HCT116 (cell line): ENCODE measurements at regions not wholly inside any gene's neighbourhood (a gene's known extent, or its start where the extent isn't known, plus 50 kb on each side); places are given as distances from the start of the nearest gene placed in this dataset.

Source experiments
- ATAC-seq: fragments of 200-7000 bp; cut with Tn5 transposase; 2 replicates; pipeline ENCODE4 v1.9.1; 2020; ENCODE audit warnings: mild to moderate bottlenecking, moderate library complexity
- BruUV-seq: library from RNA; stranded (reverse); fragments of 400-500 nt; replicated peaks from 2 replicates; lab custom pipeline; 2021; lab: Mats Ljungman, UMichigan
- CTCF ChIA-PET: fragments of 300-600 bp; sonication (Branson Sonifier 250); formaldehyde crosslinking; loops from one replicate; lab custom pipeline; 2021; ENCODE audit warnings: antibody characterized with exemption; lab: Charles Lee
- POLR2A ChIA-PET: fragments of 300-600, 350-600 bp; sonication (Branson Sonifier 250); formaldehyde crosslinking; loops from one replicate; lab custom pipeline; 2021; ENCODE audit warnings: antibody characterized with exemption; lab: Charles Lee
- RAD21 ChIA-PET, 2 experiments: fragments of 300-600 bp; sonication (Branson Sonifier 250); formaldehyde crosslinking; loops; one replicate each; lab custom pipeline; 2023; ENCODE audit warnings: low total read pairs in 2 of 2; ENCODE audit not compliant: uncharacterized antibody in 2 of 2, unreplicated experiment in 2 of 2, low non-redundant PET in 1 of 2; lab: Charles Lee
- DNase-seq: peaks from one replicate; pipeline ENCODE4 v3.0.0-alpha.2; 2010; ENCODE audit warnings: low read depth, low spot score
- H2AFZ ChIP-seq: fragments of 200-600 bp; shearing (Covaris generic), sonication (generic); 2 replicates; pipeline ENCODE4 v1.6.1; 2017; ENCODE audit warnings: low read depth, mixed run types, mixed read lengths, antibody characterized with exemption, low read length; ENCODE audit not compliant: poor library complexity, severe bottlenecking
- H3K27ac ChIP-seq: 2 replicates; pipeline ENCODE4 v1.5.1; 2012; ENCODE audit warnings: low read depth, low read length
- H3K27me3 ChIP-seq: fragments of 200-600 bp; sonication (generic); 2 replicates; pipeline ENCODE4 v1.6.1; 2016; ENCODE audit warnings: mixed run types, low read length, mixed read lengths; ENCODE audit not compliant: insufficient read depth
- H3K36me3 ChIP-seq, 2 experiments: fragments of 200-500 bp in 1 of 2; fragments of 200-600 bp in 1 of 2; sonication (Bioruptor generic) in 1 of 2; sonication (generic) in 1 of 2; 2 replicates each; pipeline versions ENCODE4 v1.5.1 to v1.6.1; 2014 to 2016; ENCODE audit warnings: low read length in 2 of 2, inconsistent platforms in 1 of 2, mixed read lengths in 1 of 2, mixed run types in 1 of 2; ENCODE audit not compliant: insufficient read depth in 2 of 2, control insufficient read depth in 1 of 2
- H3K4me1 ChIP-seq, 2 experiments: fragments of 200-600 bp in 1 of 2; sonication (generic) in 1 of 2; 2 replicates each; pipeline versions ENCODE4 v1.5.1 to v1.6.1; 2012 to 2017; ENCODE audit warnings: low read length in 2 of 2, inconsistent platforms in 1 of 2, mild to moderate bottlenecking in 1 of 2, mixed read lengths in 1 of 2, mixed run types in 1 of 2, moderate library complexity in 1 of 2; ENCODE audit not compliant: insufficient read depth in 2 of 2, control insufficient read depth in 1 of 2
- H3K4me2 ChIP-seq: fragments of 200-600 bp; sonication (generic); 2 replicates; pipeline ENCODE4 v1.6.1; 2017; ENCODE audit warnings: mixed run types, low read length, mixed read lengths
- H3K4me3 ChIP-seq, 2 experiments: fragments of 200-600 bp in 1 of 2; sonication (generic) in 1 of 2; replicated peaks in 1 of 2; 2 replicates each; pipeline ENCODE4 v1.5.1; 2011 to 2016; ENCODE audit warnings: low read length in 2 of 2, control low read depth in 1 of 2, low read depth in 1 of 2, mild to moderate bottlenecking in 1 of 2, mixed read lengths in 1 of 2, mixed run types in 1 of 2
- H3K79me2 ChIP-seq: fragments of 200-600 bp; sonication (generic); 2 replicates; pipeline ENCODE4 v1.6.1; 2017; ENCODE audit warnings: mild to moderate bottlenecking, mixed run types, low read length, moderate library complexity, mixed read lengths; ENCODE audit not compliant: insufficient read depth
- H3K9ac ChIP-seq: fragments of 200-600 bp; sonication (generic); 2 replicates; pipeline ENCODE4 v1.6.1; 2016; ENCODE audit warnings: low read length, mixed read lengths
- H3K9me2 ChIP-seq: fragments of 200-600 bp; sonication (generic), shearing (Covaris generic); 2 replicates; pipeline ENCODE4 v1.6.1; 2017; ENCODE audit warnings: mixed run types, mild to moderate bottlenecking, moderate library complexity; ENCODE audit not compliant: insufficient read depth
- H3K9me3 ChIP-seq, 2 experiments: fragments of 200-500 bp in 1 of 2; fragments of 200-600 bp in 1 of 2; sonication (Bioruptor generic) in 1 of 2; sonication (generic) in 1 of 2; 2 replicates each; pipeline ENCODE4 v1.6.1; 2014 to 2017; ENCODE audit warnings: low read length in 2 of 2, mixed read lengths in 2 of 2, inconsistent platforms in 1 of 2, low read depth in 1 of 2, mild to moderate bottlenecking in 1 of 2, mixed run types in 1 of 2, moderate library complexity in 1 of 2; ENCODE audit not compliant: control insufficient read depth in 1 of 2, insufficient read depth in 1 of 2
- H4K20me1 ChIP-seq: fragments of 200-600 bp; sonication (generic), shearing (Covaris generic); 2 replicates; pipeline ENCODE4 v1.6.1; 2017; ENCODE audit warnings: mixed run types, mild to moderate bottlenecking, moderate library complexity; ENCODE audit not compliant: insufficient read depth
- ATF3 ChIP-seq: IDR thresholded peaks from 2 replicates; pipeline ENCODE4 v1.6.1; 2012
- CBX3 ChIP-seq: IDR thresholded peaks from 2 replicates; pipeline ENCODE4 v1.6.1; 2012; ENCODE audit warnings: low read depth
- EGR1 ChIP-seq: IDR thresholded peaks from 2 replicates; pipeline ENCODE4 v1.6.1; 2012; ENCODE audit warnings: low read depth
- EZH2 ChIP-seq: fragments of 200-600 bp; sonication (generic); IDR thresholded peaks from 2 replicates; pipeline ENCODE4 v1.6.1; 2017; ENCODE audit warnings: antibody characterized with exemption, mixed run types
- POLR2AphosphoS5 ChIP-seq: IDR thresholded peaks from 2 replicates; pipeline ENCODE4 v1.6.1; 2011; ENCODE audit warnings: mild to moderate bottlenecking, low read depth, low read length, moderate library complexity
- REST ChIP-seq: IDR thresholded peaks from 2 replicates; pipeline ENCODE4 v1.6.1; 2012; ENCODE audit warnings: low read depth
- SIN3A ChIP-seq: IDR thresholded peaks from 2 replicates; pipeline ENCODE4 v1.6.1; 2012; ENCODE audit warnings: low read depth
- SP1 ChIP-seq: IDR thresholded peaks from 2 replicates; pipeline ENCODE4 v1.6.1; 2012; ENCODE audit warnings: low read depth
- SRF ChIP-seq: IDR thresholded peaks from 2 replicates; pipeline ENCODE4 v1.6.1; 2012; ENCODE audit warnings: low read depth
- TCF7L2 ChIP-seq: IDR thresholded peaks from 2 replicates; pipeline ENCODE4 v1.7.0; 2011; ENCODE audit warnings: borderline replicate concordance, inconsistent platforms; ENCODE audit not compliant: insufficient read depth, insufficient read length; ENCODE audit errors: extremely low read depth
- ZNF274 ChIP-seq: fragments of 200-500 bp; sonication (Bioruptor generic); IDR thresholded peaks from 2 replicates; pipeline ENCODE4 v1.6.1; 2014; ENCODE audit warnings: mild to moderate bottlenecking, low read depth, low read length, inconsistent platforms
- intact Hi-C: fragments of 100-400 bp; cut with micrococcal nuclease; formaldehyde crosslinking; loops from 2 replicates; pipeline ENCODE4 v1.10.0; 2022

- ChIA-PET CTCF (no interaction called here), RAD21 (no interaction called here), POLR2A (no interaction called here)
- no peaks in the 10 kb centered on the region for H4K20me1 ChIP-seq
- H3K36me3 ChIP-seq = no peaks in the 10 kb centered on the region
- intact Hi-C loops = no loop called here
- H3K4me2 ChIP-seq = no peak overlapping the region
- H3K9me2 ChIP-seq = no peaks in the 10 kb centered on the region
- H3K9ac ChIP-seq = no peak overlapping the region
- no peak overlapping the region for H3K4me3 ChIP-seq
- no peaks in the 10 kb centered on the region for H3K4me1 ChIP-seq
- TF ChIP-seq ZNF274 (no peak), SIN3A (no peak), SP1 (no peak)
- BruUV-seq = no TSS peak
- H3K9me3 ChIP-seq = no peaks in the 10 kb centered on the region
- H2AFZ ChIP-seq = no peak overlapping the region
- H3K27ac ChIP-seq = no peak overlapping the region
- ATAC-seq = no peak
- H3K27me3 ChIP-seq = no peaks in the 10 kb centered on the region
- H3K79me2 ChIP-seq = no peaks in the 10 kb centered on the region
- no peak for DNase-seq
Observed at GRCh38 chr4:85268188-85268587, 206.8 kb upstream of the ARHGAP24 start.

GRCh38 chr4:85268961-85269360, 206.0 kb upstream of the ARHGAP24 start:
- no peaks in the 10 kb centered on the region for H3K27me3 ChIP-seq
- BruUV-seq = no TSS peak
- H3K4me1 ChIP-seq = no peaks in the 10 kb centered on the region
- DNase-seq (no peak), ATAC-seq (no peak)
- H3K9ac ChIP-seq = no peak overlapping the region
- H3K9me2 ChIP-seq = no peaks in the 10 kb centered on the region
- no peak overlapping the region for H3K27ac ChIP-seq
- ChIA-PET RAD21 (no interaction called here), CTCF (no interaction called here), POLR2A (no interaction called here)
- intact Hi-C loops = no loop called here
- no peak for TF ChIP-seq SRF
- no peak for TF ChIP-seq ZNF274
- TF ChIP-seq SIN3A = no peak
- TF ChIP-seq TCF7L2 = no peak
- no peak for TF ChIP-seq EGR1
- no peak for TF ChIP-seq CBX3
- TF ChIP-seq POLR2AphosphoS5 = no peak
- TF ChIP-seq REST = no peak
- no peak for TF ChIP-seq ATF3
- no peak for TF ChIP-seq EZH2
- no peak overlapping the region for H3K4me3 ChIP-seq
- H3K36me3 ChIP-seq = no peaks in the 10 kb centered on the region
- no peak overlapping the region for H3K4me2 ChIP-seq
- H3K9me3 ChIP-seq = no peaks in the 10 kb centered on the region
- H3K79me2 ChIP-seq = no peaks in the 10 kb centered on the region
- H2AFZ ChIP-seq = no peak overlapping the region
- H4K20me1 ChIP-seq = no peaks in the 10 kb centered on the region
